Epithelial cell of esophagus (primary cell): ENCODE measurements at regions not wholly inside any gene's neighbourhood (a gene's known extent, or its start where the extent isn't known, plus 50 kb on each side); places are given as distances from the start of the nearest gene placed in this dataset.

Source experiments
- DNase-seq: peaks from one replicate; pipeline ENCODE4 v3.0.0; 2010; ENCODE audit warnings: low read depth
- H3K4me3 ChIP-seq: 2 replicates; pipeline ENCODE4 v1.5.1; 2011; ENCODE audit warnings: mild to moderate bottlenecking, low read length, control low read depth
- CTCF ChIP-seq: IDR thresholded peaks from 2 replicates; pipeline ENCODE4 v1.5.1; 2011; ENCODE audit warnings: low read depth, mild to moderate bottlenecking, low read length, control low read depth, inconsistent platforms; ENCODE audit not compliant: insufficient read depth; ENCODE audit errors: missing control alignments

GRCh38 chr10:63887600-63888370, 366.6 kb downstream of the REEP3 start:
- DNase-seq: no peak
- no peak overlapping the region for H3K4me3 ChIP-seq
- TF ChIP-seq CTCF: no peak

GRCh38 chr10:63889803-63890202, 368.6 kb downstream of the REEP3 start:
- DNase-seq: no peak
- TF ChIP-seq CTCF: no peak
- H3K4me3 ChIP-seq: no peak overlapping the region

DNA sequence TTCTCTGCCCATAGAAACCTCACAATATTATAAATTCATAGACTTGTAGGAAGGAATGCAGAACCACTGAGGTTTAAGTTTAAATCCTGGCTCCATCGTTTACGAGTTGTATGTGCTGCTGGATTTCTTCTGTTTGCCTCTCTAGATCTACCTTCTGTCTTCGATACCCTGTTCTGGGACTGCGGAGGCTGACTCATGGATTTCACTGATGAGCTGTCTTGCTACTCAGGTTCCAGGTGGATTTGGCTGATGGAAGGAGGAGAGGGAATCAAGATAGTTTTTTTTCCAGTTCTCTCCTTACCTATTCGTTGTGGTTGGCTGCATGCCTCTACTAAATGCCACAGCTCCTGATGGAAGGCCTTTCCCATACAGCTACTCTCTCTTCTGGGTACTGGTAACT, 375.8 kb downstream of the REEP3 start:
- DNase-seq: peak; percentile 41
- no peak for TF ChIP-seq CTCF
- H3K4me3 ChIP-seq: no peak overlapping the region

DNA sequence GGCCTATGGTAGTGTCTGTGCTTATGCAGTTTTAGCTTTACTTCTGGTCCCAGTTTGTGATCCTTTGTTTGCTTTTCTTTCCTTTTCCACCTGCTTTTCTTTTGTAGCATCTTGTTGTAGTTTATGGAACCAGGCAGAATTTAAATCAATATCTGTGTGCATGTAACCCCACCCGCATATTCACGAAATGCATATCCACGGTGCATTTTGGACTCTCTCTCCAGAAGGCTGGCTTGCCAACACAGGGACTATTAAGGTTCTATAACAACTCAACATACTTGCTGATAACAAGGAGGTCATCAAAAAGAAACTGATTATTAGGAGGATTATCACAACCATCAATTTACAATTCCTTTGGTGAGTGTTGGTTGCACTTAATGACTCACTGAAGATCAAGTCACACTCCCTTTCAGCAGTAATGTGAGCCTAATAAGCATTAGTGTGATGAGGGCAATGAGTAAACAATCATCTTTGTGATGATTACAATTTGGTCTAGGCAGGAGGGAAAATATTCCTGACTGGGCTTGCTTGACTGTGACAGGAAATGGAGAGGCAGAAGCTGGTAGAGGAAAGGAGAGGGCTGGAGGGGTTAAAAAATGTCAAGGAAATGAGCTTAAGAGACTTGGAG, 378.6 kb downstream of the REEP3 start:
- peak; percentile 46 for DNase-seq
- H3K4me3 ChIP-seq: no peak overlapping the region
- TF ChIP-seq CTCF: no peak

- no peak for TF ChIP-seq CTCF
- no peak for DNase-seq
- no peak overlapping the region for H3K4me3 ChIP-seq
Observed at GRCh38 chr10:63901228-63901627, 380.0 kb downstream of the REEP3 start.

- no peak for DNase-seq
- TF ChIP-seq CTCF: no peak
- no peak overlapping the region for H3K4me3 ChIP-seq
Observed at GRCh38 chr10:63901881-63902280, 380.7 kb downstream of the REEP3 start.
